NCI-H146 treated with DMSO at 0.1 percent for 48 hours (cell line): ENCODE measurements at regions not wholly inside any gene's neighbourhood (a gene's known extent, or its start where the extent isn't known, plus 50 kb on each side); places are given as distances from the start of the nearest gene placed in this dataset.
"Not testable (repeated sequence)": the region's sequence is repeated elsewhere in the genome, so short reads cannot be mapped to it uniquely, and the experiment has no call there.

Experiments
- DNase-seq: peaks from one replicate; lab custom pipeline; 2025; ENCODE audit not compliant: unreplicated experiment; lab: John Stamatoyannopoulos, UW

DNA sequence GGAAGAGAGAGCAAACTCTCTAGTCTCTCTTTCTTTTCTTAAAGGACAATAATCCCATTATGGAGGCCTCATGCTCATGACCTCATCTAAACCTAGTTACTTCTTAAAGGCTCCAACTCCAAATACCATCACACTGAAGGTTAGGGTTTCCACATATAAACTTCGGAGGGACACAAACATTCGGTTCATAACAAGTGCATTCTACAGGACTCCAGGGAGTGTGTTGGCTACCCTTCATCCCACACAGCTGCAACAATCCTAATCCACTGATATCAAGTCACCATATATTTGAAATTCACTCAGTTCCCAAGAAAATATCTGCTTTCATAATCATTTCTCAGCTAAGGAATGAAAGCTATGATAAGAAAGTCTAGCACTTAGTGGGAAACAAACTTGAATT, 265.9 kb upstream of the PLEKHG7 start:
- no peak for DNase-seq

DNA sequence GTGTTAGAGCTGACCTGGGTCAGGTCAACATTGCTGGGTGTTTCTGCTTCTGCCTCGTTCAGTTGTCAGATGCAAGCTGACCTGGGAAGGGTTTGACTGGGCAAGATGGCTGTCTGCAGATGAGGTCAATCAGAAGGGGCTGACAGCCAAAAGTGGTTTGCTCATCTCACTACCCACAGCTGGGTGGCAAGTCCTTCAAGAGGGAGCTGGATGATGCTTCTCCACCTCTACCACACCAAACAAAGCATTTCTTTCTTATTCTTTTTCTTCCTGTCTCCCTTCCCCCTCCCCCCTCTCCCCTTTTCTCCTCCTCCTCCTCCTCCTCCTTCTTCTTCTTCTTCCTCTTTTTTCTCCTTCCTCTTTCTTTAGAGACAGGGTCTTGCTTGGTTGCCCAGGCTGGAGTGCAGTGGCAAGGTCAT, 268.2 kb upstream of the PLEKHG7 start:
- DNase-seq, result no peak

DNA sequence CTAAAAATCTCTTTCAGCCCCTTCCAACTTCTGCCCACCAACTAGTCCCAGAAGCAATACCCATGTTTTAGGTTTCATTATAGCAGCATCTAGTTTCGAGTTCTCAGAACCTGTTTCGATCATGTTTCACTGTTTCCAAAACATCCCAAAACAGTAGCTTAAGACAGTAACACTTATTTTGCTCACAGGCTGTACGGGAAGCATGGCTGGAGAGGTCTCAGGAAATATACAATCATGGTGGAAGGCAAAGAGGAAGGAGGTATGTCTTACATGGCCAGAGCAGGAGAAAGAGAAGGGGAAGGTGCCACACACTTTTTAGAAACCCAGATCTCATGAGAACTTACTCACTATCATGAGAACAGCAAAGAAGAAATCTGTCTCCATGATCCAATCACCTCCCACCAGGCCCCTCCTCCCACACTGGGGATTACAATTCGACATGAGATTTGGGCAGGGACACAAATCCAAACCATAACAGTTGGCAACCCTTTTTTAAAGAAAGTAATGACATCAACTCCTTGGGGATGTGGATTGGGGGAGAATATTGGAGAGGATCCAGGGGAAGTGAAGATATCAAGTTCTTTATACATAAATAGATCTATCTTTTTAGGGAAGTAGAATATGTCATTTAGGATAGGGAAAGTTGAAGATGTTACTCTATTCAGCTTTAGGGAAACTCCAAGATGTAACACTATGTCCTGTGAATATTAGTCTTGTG, 269.9 kb upstream of the PLEKHG7 start:
- DNase-seq, result no peak

DNA sequence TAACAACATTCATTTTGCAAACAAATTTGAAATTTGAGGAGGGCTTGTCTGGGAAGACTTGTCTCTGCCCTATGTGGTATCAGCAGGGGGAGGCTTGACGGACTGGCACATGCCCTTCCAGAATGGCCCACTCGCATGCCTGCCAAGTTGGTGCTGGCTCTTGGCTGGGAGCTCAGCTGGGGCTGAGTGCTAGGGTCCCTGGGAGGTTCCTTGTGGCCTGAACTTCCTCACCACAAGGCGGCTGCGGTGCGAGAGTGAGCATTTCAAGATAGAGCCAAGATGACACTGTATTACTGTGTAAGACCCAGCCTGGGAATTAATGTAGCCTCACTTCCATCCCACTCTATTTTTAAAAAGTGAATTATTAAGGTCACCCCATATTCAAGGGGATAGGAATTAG, 271.6 kb upstream of the PLEKHG7 start:
- no peak for DNase-seq

DNA sequence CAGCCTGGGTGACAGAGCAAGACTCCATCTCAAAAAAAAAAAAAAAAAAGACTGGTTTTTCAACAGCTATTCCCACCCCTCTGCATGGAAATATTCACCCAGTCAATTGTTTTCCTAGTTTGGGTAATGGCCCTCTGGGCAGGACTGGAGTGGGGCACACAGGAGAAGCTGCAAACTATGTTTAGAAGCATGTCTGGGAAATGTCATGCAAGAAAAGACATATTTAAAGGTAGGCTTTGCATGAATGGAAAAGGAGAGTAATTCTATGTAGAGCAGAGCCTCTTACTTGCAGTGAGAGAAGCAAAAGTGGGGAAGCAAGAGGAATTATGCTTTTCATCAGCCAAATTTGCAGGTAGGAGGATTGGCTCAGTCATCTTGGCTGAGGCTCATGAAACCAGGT, 276.5 kb upstream of the PLEKHG7 start:
- no peak for DNase-seq

DNA sequence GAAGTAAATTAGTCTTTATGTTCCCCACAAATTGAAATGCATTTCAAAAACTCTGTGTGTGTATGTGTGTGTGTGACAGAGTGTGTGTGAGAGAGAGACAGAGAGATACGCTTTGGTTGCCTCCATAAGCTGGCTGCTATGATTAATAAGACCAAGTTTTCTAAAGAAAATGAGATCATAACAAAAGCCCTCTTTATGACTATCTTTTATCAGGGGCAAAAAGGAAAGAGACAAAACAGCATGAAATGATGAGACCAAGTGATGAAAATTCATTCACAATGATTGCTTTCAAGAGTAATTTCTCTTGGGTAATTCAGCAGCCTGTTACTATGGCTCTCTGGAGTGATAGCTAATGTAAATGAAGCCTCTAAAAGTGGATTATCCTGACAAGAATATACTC, 277.6 kb upstream of the PLEKHG7 start:
- no peak for DNase-seq

DNA sequence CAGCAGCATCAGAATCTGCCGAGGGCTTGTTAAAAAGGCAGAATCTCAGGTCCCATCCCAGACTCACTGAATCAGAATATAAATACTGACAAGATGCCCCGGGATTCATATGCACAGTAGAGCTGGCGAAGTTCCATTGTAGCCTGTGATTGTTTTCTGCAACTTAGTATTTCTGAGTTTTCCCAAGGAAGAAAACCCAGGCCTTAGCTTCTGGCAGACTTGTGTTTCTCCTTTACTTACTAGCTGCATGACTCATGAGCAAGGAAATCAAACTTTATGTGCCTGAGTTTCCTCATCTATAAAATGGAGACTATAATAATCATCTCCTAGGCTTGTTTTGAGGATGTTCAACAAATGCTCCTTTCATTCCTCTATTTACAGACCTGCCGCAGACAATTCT, 278.5 kb upstream of the PLEKHG7 start:
- DNase-seq, result no peak

DNA sequence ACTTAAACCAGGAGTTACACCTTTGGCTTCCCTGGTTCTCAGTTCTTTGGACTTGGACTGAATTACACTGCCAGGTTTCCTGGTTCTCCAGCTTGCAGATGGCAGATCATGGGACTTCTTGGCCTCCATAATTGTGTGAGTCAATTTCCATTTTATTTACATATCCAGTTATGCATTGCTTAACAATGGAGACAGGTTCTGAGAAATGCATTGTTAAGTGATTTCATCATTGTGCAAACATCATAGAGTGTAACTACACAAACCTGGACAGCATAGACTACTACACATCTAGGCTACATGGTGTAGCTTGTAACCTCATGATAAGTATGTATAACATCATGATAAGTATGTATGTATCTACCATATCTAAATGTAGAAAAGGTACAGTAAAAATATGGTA, 276.1 kb upstream of the BTG1 start:
- DNase-seq, result no peak

DNA sequence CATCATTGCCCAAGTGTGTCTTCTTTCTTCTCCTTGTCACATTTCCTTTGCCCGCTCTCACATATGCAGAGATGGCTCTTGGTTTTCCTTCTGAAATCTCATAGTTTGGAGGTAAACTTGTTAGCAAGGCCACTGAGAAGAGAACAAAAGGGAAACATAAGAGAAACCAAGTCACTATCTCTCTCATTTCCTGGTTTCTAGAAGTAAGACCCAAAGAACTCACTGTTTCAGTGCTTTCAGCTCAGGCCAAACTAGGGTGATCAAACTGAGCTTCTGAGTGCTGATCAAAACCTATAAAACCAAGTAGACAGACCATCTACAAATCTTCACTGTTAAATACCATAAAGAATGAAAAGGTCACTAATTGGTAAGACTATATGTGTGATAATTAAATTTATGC, 275.4 kb upstream of the BTG1 start:
- DNase-seq, result no peak

DNA sequence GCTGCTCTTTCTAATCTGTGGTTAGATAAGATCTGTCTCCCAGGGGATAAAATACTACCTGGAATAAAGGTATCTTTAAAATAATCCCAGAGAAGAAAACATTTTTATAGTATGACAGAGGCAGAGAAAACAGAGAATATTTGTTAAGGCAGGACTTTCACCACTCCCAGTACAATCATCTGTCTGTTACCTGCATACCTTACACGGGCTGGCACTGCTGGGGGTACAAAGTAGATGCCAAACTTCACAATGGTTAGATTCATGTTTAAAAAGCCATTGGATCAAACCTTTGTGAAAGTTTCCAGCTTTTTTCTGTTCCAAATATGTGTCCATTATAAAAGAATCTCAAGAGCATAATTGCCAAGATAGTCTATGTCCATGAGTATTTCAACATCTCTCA, 273.6 kb upstream of the BTG1 start:
- no peak for DNase-seq

DNA sequence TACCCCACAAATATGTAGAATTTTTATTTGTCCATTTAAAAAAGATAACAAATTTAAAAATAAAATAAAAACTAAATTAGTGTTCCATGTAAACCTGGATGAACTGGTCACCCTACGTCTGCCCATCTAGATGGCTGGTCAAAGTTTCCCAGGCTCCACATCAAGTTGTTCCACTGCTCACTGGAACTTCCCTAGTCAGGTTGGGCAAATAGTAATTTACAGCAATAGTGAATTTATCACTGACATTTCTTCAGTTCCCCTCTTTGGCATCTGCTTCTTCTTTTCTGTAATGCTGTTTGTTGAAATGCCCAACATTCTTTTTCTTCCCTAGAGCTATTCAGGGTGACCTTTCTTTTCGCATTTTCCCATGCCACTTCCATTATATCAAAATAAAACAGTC, 272.7 kb upstream of the BTG1 start:
- no peak for DNase-seq

DNA sequence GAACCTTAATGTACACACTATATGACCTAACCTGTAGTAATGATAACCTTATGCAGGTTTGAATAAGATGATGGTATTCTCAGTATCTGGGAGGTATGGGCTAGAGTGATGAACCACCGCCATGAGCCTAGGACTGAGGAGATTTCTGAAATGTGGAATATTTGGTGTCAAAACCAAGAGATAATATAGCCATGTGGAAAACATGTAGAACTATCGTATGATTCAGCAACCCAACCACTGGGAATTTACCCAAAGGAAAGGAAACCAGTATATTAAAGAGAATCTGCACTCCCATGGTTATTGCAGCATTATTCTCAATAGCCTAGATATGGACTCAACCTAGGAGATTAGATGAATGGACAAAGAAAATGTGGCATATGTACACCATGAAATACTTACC, 271.7 kb upstream of the BTG1 start:
- no peak for DNase-seq

DNA sequence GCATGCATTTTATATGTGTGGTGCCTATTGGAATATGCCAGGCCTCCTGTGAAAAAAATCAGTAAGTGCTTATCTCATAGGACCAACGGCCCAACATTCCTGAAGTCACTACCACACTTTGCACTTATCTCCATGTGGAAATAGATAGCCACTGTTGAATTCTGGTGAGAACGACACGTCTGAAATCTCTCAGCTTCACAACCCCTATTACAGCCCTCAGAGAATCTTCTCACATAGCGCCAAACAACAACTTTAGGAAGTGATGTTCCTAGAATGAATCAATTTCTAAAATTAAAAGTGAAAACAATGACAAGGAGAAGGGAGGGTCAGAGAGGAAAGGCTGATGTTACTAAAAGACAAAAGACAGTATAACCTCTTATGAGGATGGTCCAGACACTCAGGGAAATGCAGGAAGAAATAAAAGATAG, 270.8 kb upstream of the BTG1 start:
- DNase-seq, result no peak

DNA sequence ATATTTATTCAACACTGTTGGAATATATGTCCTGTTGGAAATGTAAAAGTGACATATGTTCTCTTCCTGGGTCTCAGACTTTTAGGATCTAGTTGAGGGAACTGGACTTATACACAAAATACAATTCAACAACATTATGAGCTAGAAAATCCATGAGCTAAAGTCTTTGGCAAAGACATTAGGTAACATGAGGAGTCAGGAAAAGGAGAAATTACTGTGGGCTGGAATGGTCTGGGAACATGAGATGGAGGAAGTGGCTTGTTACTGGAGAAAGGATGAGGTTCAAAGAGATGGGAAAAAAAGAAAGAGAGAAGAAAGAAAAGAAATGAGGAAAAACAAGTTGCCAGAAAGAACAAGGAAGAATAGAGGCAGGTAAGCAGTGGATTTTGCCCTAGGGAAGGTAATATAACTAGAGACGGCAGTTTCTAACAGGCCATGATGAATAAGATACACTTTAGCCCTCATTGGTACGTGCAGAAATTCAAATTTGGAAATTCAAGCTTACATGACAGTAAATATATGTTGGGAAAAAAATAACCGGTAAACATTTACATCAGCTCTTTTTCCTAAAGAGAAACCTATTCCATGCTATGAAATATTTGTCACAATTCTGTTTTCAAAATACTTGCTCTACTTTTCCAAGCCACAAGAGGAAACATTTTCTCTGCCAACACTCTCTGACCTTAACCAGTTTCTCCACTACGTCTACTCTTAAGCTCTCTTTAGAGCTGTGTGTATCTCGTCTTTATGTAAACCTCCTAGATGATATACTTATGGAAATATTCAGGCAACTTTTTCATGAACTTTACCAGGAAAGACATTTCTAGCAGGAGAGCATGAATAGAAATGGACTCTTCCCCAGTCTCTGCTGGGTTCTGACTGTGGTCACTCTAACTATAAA, 268.8 kb upstream of the BTG1 start:
- DNase-seq, result no peak

DNA sequence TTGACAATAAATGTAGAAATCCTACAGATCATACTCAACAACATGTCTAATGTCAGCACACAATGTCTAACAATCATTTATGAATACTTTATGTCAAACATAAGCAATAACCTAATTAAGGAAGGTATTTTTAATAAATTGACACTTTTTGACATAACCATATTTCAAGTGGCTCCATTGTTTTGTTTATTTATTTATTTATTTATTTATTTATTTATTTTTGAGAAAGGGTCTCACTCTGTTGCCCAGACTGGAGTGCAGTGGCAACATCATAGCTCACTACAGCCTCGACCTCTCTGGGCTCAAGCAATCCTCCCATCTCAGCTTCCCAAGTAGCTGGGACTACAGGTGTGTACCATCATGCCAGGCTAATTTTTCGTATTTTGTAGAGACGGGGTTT, 267.6 kb upstream of the BTG1 start:
- DNase-seq, result no peak

DNA sequence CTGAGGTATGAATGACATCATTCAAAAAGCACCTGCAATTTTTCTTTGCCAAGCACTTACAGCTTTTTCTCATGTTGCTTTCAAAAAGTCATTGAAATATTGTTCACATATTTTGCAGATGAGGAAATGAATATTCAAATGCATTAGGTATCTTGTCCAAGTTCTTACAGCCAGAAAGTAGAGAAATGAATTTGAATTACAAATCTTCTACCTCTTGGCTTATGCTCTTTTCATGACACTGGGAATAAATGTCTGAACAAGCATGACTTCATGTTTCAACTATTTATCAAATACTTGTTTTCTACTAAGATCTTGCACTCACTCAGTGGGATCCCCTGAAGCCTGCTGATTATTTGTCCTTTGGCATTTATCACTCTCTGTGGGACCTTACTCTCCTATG, 267.2 kb upstream of the BTG1 start:
- no peak for DNase-seq

DNA sequence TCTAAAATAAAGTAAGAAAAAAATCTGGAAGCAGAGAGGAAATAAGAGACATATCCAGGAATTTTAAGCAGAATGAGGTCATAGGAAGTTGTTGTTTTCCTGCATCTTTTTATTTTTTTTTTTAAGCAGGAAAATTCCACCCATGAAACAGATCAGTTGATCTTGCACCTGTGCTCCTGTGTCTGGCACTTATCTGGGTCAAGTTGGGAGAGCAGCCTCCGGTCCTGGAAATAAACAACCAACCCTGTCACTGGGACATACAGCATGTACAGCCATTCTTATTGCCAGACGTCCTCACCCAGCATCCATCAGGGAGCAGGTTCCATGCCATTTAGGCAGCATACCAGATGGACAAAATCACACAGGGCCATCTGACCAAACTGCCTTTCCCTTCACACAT, 266.0 kb upstream of the BTG1 start:
- DNase-seq, result no peak

DNA sequence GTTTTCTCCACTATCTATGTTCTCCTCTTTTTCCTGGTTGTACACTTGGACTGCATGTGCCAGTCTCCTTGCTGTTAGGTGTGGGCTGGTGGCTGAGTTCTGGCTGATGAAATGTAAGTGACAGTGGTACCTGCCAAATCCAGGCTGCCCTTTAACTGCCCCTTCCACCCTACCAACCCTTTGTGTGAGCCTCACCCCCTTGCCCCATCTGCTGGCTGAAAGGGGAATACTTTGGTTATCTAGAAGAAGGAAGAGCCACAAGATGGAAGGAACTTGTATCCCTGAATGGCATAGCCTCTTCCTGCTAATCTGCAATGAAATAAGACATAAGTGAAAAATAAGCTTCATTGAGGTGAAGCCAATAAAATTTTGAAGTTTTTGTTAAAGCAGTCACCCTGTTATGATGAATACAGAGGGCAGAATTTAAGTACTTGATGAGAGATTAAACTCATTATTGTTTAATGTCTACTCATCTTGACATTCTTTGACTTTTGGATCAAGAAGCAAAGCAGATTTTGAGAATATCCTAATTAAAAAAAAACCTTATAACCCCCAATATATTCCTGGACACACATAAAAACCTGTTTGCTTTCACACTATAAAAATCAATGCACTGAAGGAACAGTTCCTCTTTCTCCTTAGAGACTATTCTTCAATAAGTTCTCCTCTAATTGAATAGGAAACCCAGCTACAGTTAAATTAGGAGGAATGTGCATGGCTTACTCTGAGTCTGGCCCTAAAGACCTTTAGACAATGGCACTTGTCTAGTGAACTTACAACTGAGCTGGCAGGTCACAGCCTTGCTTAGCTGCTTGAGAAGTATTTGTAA, 262.6 kb upstream of the BTG1 start:
- DNase-seq, result no peak

DNA sequence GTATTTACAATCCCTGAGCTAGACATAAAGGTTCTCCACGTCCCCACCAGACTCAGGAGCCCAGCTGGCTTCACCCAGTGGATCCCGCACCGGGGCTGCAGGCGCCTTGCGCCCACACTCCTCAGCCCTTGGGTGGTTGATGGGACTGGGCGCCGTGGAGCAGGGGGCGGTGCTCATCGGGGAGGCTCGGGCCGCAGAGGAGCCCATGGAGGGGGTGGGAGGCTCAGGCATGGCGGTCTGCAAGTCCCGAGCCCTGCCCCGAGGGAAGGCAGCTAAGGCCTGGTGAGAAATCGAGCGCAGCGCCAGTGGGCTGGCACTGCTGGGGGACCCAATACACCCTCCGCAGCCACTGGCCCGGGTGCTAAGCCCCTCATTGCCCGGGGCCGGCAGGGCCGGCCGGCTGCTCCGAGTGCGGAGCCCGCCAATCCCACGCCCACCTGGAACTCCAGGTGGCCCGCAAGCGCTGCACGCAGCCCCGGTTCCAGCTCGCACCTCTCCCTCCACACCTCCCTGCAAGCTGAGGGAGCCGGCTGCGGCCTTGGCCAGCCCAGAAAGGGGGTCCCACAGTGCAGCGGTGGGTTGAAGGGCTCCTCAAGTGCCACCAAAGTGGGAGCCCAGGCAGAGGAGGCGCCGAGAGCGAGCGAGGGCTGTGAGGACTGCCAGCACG, 260.9 kb upstream of the BTG1 start:
- not testable (repeated sequence) for DNase-seq

DNA sequence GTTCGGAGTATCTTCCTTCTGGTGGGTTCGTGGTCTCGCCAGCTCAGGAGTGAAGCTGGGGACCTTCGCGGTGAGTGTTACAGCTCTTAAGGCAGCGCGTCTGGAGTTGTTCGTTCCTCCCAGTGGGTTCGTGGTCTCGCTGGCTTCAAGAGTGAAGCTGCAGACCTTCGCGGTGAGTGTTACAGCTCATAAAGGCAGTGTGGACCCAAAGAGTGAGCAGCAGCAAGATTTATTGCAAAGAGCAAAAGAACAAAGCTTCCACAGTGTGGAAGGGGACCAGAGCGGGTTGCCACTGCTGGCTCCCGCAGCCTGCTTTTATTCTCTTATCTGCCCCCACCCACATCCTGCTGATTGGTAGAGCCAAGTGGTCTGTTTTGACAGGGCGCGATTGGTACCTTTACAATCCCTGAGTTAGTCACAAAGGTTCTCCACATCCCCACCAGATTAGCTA, 260.2 kb upstream of the BTG1 start:
- not testable (repeated sequence) for DNase-seq

DNA sequence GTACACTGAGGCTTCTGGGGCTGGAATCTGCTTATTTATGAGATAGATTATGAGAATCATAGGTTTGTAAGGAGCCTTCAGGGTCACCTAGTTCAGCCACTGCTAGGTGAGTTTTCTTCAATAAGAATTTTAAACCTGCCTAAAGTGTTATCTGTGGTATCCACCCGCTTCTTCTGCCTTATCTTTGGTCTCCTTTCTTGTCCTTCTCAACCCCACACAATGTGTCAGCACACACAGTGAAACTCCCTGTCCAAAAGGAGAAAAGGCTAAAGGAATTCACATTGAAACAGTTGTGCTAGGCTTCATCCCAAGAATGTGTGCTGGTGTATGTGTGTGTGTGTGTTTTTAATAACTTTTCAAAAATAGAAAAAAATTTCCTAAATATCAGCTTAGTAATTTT, 259.3 kb upstream of the BTG1 start:
- no peak for DNase-seq
